AG04450 (cell line): ENCODE measurements at regions not wholly inside any gene's neighbourhood (a gene's known extent, or its start where the extent isn't known, plus 50 kb on each side); places are given as distances from the start of the nearest gene placed in this dataset.

Experiments used
- CTCF ChIA-PET: fragments of 300-600, 350-600 bp; formaldehyde crosslinking; extraction: SDS; loops from one replicate; lab custom pipeline; 2022; ENCODE audit warnings: antibody characterized with exemption, inconsistent platforms; lab: Charles Lee
- POLR2A ChIA-PET: fragments of 350-600 bp; formaldehyde crosslinking; extraction: SDS; loops from one replicate; lab custom pipeline; 2021; ENCODE audit warnings: antibody characterized with exemption, inconsistent platforms; lab: Yijun Ruan, JAX
- DNase-seq: peaks from one replicate; pipeline ENCODE4 v3.0.0-alpha.2; 2011; ENCODE audit warnings: low read depth, low spot score
- H3K27ac ChIP-seq: one replicate; pipeline ENCODE4 v1.5.1; 2012; ENCODE audit warnings: low read depth, low read length, control low read depth
- H3K27me3 ChIP-seq: one replicate; pipeline ENCODE4 v1.6.0; 2012; ENCODE audit warnings: low read length; ENCODE audit not compliant: control insufficient read depth, insufficient read depth
- H3K4me3 ChIP-seq: 2 replicates; pipeline ENCODE4 v1.5.1; 2011; ENCODE audit warnings: mild to moderate bottlenecking, low read depth, low read length, control low read depth
- H3K9me3 ChIP-seq: 2 replicates; pipeline ENCODE4 v1.5.1; 2012; ENCODE audit warnings: low read length; ENCODE audit not compliant: control insufficient read depth, insufficient read depth
- CTCF ChIP-seq: IDR thresholded peaks from 2 replicates; pipeline ENCODE4 v1.5.1; 2011; ENCODE audit warnings: low read depth, low read length, control low read depth, inconsistent platforms

DNA sequence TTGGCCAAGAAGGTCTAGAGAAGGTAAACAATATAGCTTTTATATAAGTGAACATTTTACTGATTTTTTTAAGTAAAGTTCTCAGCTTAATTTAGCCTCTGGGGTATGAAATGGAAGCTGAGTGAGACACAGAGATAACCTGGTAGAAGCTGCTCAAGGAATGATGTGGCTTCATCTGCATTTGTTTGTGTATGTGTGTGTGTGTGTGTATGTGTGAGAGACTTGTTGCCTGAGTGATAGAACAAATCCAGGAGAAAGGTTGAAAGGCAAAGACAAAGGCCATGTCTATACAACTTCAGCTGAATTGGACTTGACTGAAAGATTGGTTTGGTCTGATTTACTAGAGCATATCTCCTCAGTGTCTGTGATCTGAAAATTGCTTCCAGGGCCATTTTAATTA lies 63.6 kb downstream of the PCDH7 start:
- no peak for DNase-seq
- TF ChIP-seq CTCF, result no peak
- ChIA-PET POLR2A (no interaction called here), CTCF (no interaction called here)
- no peak overlapping the region for H3K4me3 ChIP-seq
- no peak overlapping the region for H3K27ac ChIP-seq
- H3K9me3 ChIP-seq, result no peaks in the 10 kb centered on the region
- H3K27me3 ChIP-seq, result no peaks in the 10 kb centered on the region

DNA sequence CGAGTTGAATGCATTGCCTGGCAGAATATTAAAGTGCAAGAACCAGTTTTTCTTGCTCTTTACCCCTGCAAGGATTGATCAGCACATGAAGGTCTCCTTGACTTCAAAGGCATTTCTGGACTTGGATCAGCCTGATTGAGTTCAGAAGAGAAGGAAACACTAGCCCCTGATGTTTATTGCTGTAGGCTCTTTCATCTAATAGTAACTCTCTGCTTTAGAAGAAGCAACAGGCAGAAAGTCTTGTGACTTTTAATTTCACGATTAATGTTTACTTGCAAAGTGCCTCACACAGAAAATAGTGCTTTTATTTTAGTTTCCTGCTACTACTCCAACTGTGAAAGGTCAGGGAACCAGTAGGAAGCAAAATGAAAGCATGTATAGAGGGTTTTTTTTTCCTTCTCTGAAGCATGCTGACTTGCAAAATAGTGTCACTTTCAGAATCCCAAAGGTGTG lies 69.1 kb downstream of the PCDH7 start:
- ChIA-PET POLR2A (no interaction called here), CTCF (no interaction called here)
- Histone ChIP-seq H3K4me3 (no peak overlapping the region), H3K27me3 (no peaks in the 10 kb centered on the region), H3K9me3 (no peaks in the 10 kb centered on the region), H3K27ac (no peak overlapping the region)
- TF ChIP-seq CTCF, result no peak
- no peak for DNase-seq

DNA sequence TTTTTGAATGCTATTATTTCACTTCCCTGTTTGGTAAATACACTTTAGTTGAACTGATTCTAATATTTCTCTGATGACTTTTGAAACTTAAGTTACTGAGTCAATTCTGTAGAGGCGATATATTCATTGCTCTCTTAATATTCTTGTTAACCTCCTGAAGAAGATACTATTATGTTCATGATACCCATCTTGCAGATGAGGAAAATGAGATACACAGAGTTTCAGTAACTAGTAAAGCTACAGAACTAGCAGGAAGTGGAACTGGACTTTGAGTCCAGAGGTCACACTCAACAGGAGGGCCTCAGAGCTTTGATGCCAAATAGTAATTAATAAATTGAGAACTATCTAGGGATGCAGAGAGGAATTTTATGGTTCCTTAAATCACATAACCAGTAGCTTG lies 70.0 kb downstream of the PCDH7 start:
- ChIA-PET CTCF (no interaction called here), POLR2A (no interaction called here)
- Histone ChIP-seq H3K4me3 (no peak overlapping the region), H3K27ac (no peak overlapping the region), H3K9me3 (no peaks in the 10 kb centered on the region), H3K27me3 (no peaks in the 10 kb centered on the region)
- no peak for TF ChIP-seq CTCF
- no peak for DNase-seq

- H3K9me3 ChIP-seq, result no peaks in the 10 kb centered on the region
- no peak for DNase-seq
- POLR2A ChIA-PET, result no interaction called here
- no peaks in the 10 kb centered on the region for H3K27me3 ChIP-seq
- TF ChIP-seq CTCF, result no peak
- CTCF ChIA-PET, result no interaction called here
- H3K27ac ChIP-seq, result no peak overlapping the region
- H3K4me3 ChIP-seq, result no peak overlapping the region
Observed at GRCh38 chr4:30790998-30791397, 70.8 kb downstream of the PCDH7 start.

GRCh38 chr4:30792601-30793000 lies 72.4 kb downstream of the PCDH7 start:
- CTCF ChIA-PET, result no interaction called here

More at GRCh38 chr4:30792601-30793000, 72.4 kb downstream of the PCDH7 start:
- Histone ChIP-seq H3K9me3 (no peaks in the 10 kb centered on the region), H3K27ac (no peak overlapping the region), H3K4me3 (no peak overlapping the region), H3K27me3 (no peaks in the 10 kb centered on the region)
- POLR2A ChIA-PET, result no interaction called here
- TF ChIP-seq CTCF, result no peak
- no peak for DNase-seq
